Panc1 (cell line): ENCODE measurements at regions not wholly inside any gene's neighbourhood (a gene's known extent, or its start where the extent isn't known, plus 50 kb on each side); places are given as distances from the start of the nearest gene placed in this dataset.

ENCODE experiments used
- CTCF ChIP-seq: fragments of 450-650 bp; IDR thresholded peaks from 2 replicates; pipeline ENCODE4 v1.5.1; 2017; ENCODE audit warnings: mild to moderate bottlenecking
- POLR2AphosphoS5 ChIP-seq: IDR thresholded peaks from 2 replicates; pipeline ENCODE4 v1.6.1; 2012; ENCODE audit warnings: mild to moderate bottlenecking, low read depth, low read length, moderate library complexity
- TCF7L2 ChIP-seq: IDR thresholded peaks from 2 replicates; pipeline ENCODE4 v1.6.1; 2011; ENCODE audit warnings: mild to moderate bottlenecking, low read depth, low read length, inconsistent platforms
- TF ChIP-seq, protein P1 (sequence below), 2 experiments: IDR thresholded peaks; 2 replicates each; pipeline ENCODE4 v1.6.1; 2011 to 2012; ENCODE audit warnings: low read depth in 2 of 2, control low read depth in 1 of 2, low read length in 1 of 2, mild to moderate bottlenecking in 1 of 2, moderate library complexity in 1 of 2; ENCODE audit not compliant: insufficient read depth in 1 of 2

DNA sequence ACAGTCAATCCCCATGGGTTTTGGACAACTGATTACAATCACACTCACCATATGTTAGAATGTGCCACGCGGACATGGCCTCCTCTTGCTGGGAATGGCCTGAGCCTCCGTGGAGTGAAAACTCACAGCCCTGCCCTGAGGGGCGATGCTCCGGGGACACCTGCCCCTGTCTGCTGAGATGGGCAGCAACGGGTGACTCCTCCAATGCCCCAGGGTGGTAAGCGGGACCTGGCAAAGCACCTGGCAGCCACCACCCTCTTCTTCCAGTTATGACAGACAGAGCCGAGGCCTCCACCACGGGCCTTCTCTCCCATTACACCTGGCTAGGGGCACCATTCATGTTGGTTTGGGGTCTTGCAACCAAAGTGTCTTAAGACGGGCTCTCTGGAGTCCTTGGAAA is 94.9 kb upstream of the COL5A1 start:
- no peak for TF ChIP-seq CTCF
- TF ChIP-seq, protein P1, sequence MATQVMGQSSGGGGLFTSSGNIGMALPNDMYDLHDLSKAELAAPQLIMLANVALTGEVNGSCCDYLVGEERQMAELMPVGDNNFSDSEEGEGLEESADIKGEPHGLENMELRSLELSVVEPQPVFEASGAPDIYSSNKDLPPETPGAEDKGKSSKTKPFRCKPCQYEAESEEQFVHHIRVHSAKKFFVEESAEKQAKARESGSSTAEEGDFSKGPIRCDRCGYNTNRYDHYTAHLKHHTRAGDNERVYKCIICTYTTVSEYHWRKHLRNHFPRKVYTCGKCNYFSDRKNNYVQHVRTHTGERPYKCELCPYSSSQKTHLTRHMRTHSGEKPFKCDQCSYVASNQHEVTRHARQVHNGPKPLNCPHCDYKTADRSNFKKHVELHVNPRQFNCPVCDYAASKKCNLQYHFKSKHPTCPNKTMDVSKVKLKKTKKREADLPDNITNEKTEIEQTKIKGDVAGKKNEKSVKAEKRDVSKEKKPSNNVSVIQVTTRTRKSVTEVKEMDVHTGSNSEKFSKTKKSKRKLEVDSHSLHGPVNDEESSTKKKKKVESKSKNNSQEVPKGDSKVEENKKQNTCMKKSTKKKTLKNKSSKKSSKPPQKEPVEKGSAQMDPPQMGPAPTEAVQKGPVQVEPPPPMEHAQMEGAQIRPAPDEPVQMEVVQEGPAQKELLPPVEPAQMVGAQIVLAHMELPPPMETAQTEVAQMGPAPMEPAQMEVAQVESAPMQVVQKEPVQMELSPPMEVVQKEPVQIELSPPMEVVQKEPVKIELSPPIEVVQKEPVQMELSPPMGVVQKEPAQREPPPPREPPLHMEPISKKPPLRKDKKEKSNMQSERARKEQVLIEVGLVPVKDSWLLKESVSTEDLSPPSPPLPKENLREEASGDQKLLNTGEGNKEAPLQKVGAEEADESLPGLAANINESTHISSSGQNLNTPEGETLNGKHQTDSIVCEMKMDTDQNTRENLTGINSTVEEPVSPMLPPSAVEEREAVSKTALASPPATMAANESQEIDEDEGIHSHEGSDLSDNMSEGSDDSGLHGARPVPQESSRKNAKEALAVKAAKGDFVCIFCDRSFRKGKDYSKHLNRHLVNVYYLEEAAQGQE (IDR thresholded peaks at IDR 0.05; ENCODE audit: insufficient read depth in 1 of 2, low read depth in 2 of 2, low read length in 1 of 2), result no peak
- TF ChIP-seq POLR2AphosphoS5, result no peak
- no peak for TF ChIP-seq TCF7L2
